Tibial nerve (tissue), 4 donors: ENCODE measurements at regions not wholly inside any gene's neighbourhood (a gene's known extent, or its start where the extent isn't known, plus 50 kb on each side); places are given as distances from the start of the nearest gene placed in this dataset.

Source experiments
- DNase-seq, 2 donors: peaks; one replicate each; pipeline ENCODE4 v3.0.0-alpha.2; 2019; ENCODE audit warnings: low spot score in 2 of 2
- H3K27ac ChIP-seq, 4 donors: fragments of 200-600 bp; sonication (generic) in 3 of 4; one replicate each; pipeline ENCODE4 v1.5.1; 2017 to 2019; ENCODE audit warnings: mild to moderate bottlenecking in 1 of 4
- H3K27me3 ChIP-seq, 2 donors: fragments of 200-600 bp; sonication (generic) in 1 of 2; one replicate each; pipeline versions ENCODE4 v1.5.1 to v1.6.0; 2017 to 2019
- H3K36me3 ChIP-seq, 3 donors: fragments of 200-600 bp; sonication (generic); one replicate each; pipeline ENCODE4 v1.5.1; 2018 to 2019
- H3K4me1 ChIP-seq, 4 donors: fragments of 200-600 bp; sonication (generic) in 3 of 4; one replicate each; pipeline ENCODE4 v1.5.1; 2017 to 2019
- H3K4me3 ChIP-seq, 4 donors: fragments of 200-600 bp; sonication (generic) in 3 of 4; one replicate each; pipeline ENCODE4 v1.5.1; 2017 to 2019; ENCODE audit warnings: mild to moderate bottlenecking in 1 of 4, moderate library complexity in 1 of 4
- H3K9me3 ChIP-seq, 4 donors: fragments of 200-600 bp; sonication (generic) in 3 of 4; one replicate each; pipeline ENCODE4 v1.5.1; 2017 to 2019
- CTCF ChIP-seq, 5 experiments: fragments of 200-600 bp in 3 of 5; fragments of 450-650 bp in 2 of 5; sonication (generic) in 3 of 5; IDR thresholded peaks; one replicate each; pipeline ENCODE4 v1.5.1; 2016 to 2019; ENCODE audit warnings: antibody characterized with exemption in 5 of 5, mild to moderate bottlenecking in 3 of 5, moderate library complexity in 2 of 5
- EP300 ChIP-seq, 2 donors: sonication (generic); formaldehyde crosslinking; IDR thresholded peaks; one replicate each; pipeline ENCODE4 v1.6.1; 2017; ENCODE audit warnings: antibody characterized with exemption in 2 of 2, mild to moderate bottlenecking in 1 of 2
- POLR2A ChIP-seq, 2 donors: fragments of 450-650 bp; IDR thresholded peaks; one replicate each; pipeline ENCODE4 v1.6.1; 2017; ENCODE audit warnings: antibody characterized with exemption in 2 of 2, mild to moderate bottlenecking in 2 of 2, moderate library complexity in 2 of 2
- WGBS, 2 donors: methylation state at CpG; one replicate each; pipeline ENCODE4 v1.1.5; 2018; 5-methylcytosine and 5-hydroxymethylcytosine counted together

GRCh38 chr7:124201768-124202349, 169.0 kb upstream of the TMEM229A start:
- TF ChIP-seq POLR2A (IDR thresholded peaks at IDR 0.05) (no peak), CTCF (IDR thresholded peaks at IDR 0.05) (no peak), EP300 (IDR thresholded peaks at IDR 0.05) (no peak)
- WGBS, 2 donors, result 54 to 62% methylated on average over 3 of the region's 3 CpGs
- Histone ChIP-seq H3K36me3 (no peaks in the 10 kb centered on the region), H3K9me3 (no peaks in the 10 kb centered on the region), H3K27ac (no peak overlapping the region), H3K27me3 (no peaks in the 10 kb centered on the region), H3K4me3 (no peak overlapping the region), H3K4me1 (no peaks in the 10 kb centered on the region)
- no peak for DNase-seq

GRCh38 chr7:124196519-124196918, 163.7 kb upstream of the TMEM229A start:
- Histone ChIP-seq H3K4me3 (no peak overlapping the region), H3K27me3 (no peaks in the 10 kb centered on the region), H3K9me3 (no peaks in the 10 kb centered on the region), H3K27ac (no peak overlapping the region), H3K36me3 (no peaks in the 10 kb centered on the region), H3K4me1 (no peaks in the 10 kb centered on the region)
- no peak for DNase-seq
- WGBS, 2 donors, result 41 to 46% methylated on average over 2 of the region's 2 CpGs
- no peak for TF ChIP-seq EP300 (IDR thresholded peaks at IDR 0.05)

GRCh38 chr7:124192885-124193284, 160.0 kb upstream of the TMEM229A start:
- H3K27ac ChIP-seq, result no peak overlapping the region
- H3K27me3 ChIP-seq, result no peaks in the 10 kb centered on the region
- no peak for DNase-seq
- H3K4me3 ChIP-seq, result no peak overlapping the region
- no peak for TF ChIP-seq EP300 (IDR thresholded peaks at IDR 0.05)
- TF ChIP-seq CTCF (IDR thresholded peaks at IDR 0.05), result no peak
- TF ChIP-seq POLR2A (IDR thresholded peaks at IDR 0.05), result no peak
- H3K9me3 ChIP-seq, result no peaks in the 10 kb centered on the region
- no peaks in the 10 kb centered on the region for H3K4me1 ChIP-seq
- H3K36me3 ChIP-seq, result no peaks in the 10 kb centered on the region

GRCh38 chr7:124191713-124192112, 158.8 kb upstream of the TMEM229A start:
- no peak for TF ChIP-seq EP300 (IDR thresholded peaks at IDR 0.05)
- no peak for TF ChIP-seq CTCF (IDR thresholded peaks at IDR 0.05)
- TF ChIP-seq POLR2A (IDR thresholded peaks at IDR 0.05), result no peak
- H3K4me3 ChIP-seq, result no peak overlapping the region
- H3K4me1 ChIP-seq, result no peaks in the 10 kb centered on the region
- no peak for DNase-seq
- WGBS, 2 donors, result 55 to 58% methylated on average over 1 of the region's 1 CpG
- no peaks in the 10 kb centered on the region for H3K36me3 ChIP-seq
- H3K9me3 ChIP-seq, result no peaks in the 10 kb centered on the region
- no peak overlapping the region for H3K27ac ChIP-seq
- H3K27me3 ChIP-seq, result no peaks in the 10 kb centered on the region

GRCh38 chr7:124191030-124191429, 158.2 kb upstream of the TMEM229A start:
- no peak overlapping the region for H3K27ac ChIP-seq
- no peaks in the 10 kb centered on the region for H3K36me3 ChIP-seq
- DNase-seq, result no peak
- no peaks in the 10 kb centered on the region for H3K4me1 ChIP-seq
- TF ChIP-seq POLR2A (IDR thresholded peaks at IDR 0.05), result no peak
- no peak for TF ChIP-seq CTCF (IDR thresholded peaks at IDR 0.05)
- 45 to 47% methylated on average over 3 of the region's 3 CpGs for WGBS, 2 donors
- H3K4me3 ChIP-seq, result no peak overlapping the region
- no peaks in the 10 kb centered on the region for H3K27me3 ChIP-seq
- no peaks in the 10 kb centered on the region for H3K9me3 ChIP-seq

- 7 to 30% methylated on average over 1 of the region's 1 CpG for WGBS, 2 donors
- no peaks in the 10 kb centered on the region for H3K27me3 ChIP-seq
- no peaks in the 10 kb centered on the region for H3K9me3 ChIP-seq
- no peak overlapping the region for H3K4me3 ChIP-seq
- TF ChIP-seq CTCF (IDR thresholded peaks at IDR 0.05), result no peak
- no peak for TF ChIP-seq POLR2A (IDR thresholded peaks at IDR 0.05)
- TF ChIP-seq EP300 (IDR thresholded peaks at IDR 0.05), result no peak
- no peak overlapping the region for H3K27ac ChIP-seq
- no peaks in the 10 kb centered on the region for H3K36me3 ChIP-seq
- no peaks in the 10 kb centered on the region for H3K4me1 ChIP-seq
- DNase-seq, result no peak
Measured at GRCh38 chr7:124188576-124188975, 155.7 kb upstream of the TMEM229A start.
